Neural crest cell (in vitro differentiated cells): ENCODE measurements at regions not wholly inside any gene's neighbourhood (a gene's known extent, or its start where the extent isn't known, plus 50 kb on each side); places are given as distances from the start of the nearest gene placed in this dataset.

Experiments
- DNase-seq: peaks from one replicate; pipeline ENCODE4 v3.0.0; 2021; ENCODE audit warnings: low read depth, mixed read lengths, low spot score
- H3K27ac Mint-ChIP-seq: one replicate; pipeline ENCODE4 v1.8.0; 2021; ENCODE audit warnings: mild to moderate bottlenecking, mixed read lengths; ENCODE audit not compliant: unreplicated experiment
- H3K27me3 Mint-ChIP-seq: 2 replicates; pipeline ENCODE4 v1.8.0; 2021; ENCODE audit warnings: low read depth, mild to moderate bottlenecking, mixed read lengths
- H3K36me3 Mint-ChIP-seq: 2 replicates; pipeline ENCODE4 v1.8.0; 2021; ENCODE audit warnings: low read depth, mild to moderate bottlenecking, mixed read lengths
- H3K4me1 Mint-ChIP-seq: 2 replicates; pipeline ENCODE4 v1.8.0; 2021; ENCODE audit warnings: mixed read lengths
- H3K4me3 Mint-ChIP-seq: one replicate; pipeline ENCODE4 v1.8.0; 2021; ENCODE audit warnings: mild to moderate bottlenecking, mixed read lengths
- H3K9me3 Mint-ChIP-seq: 2 replicates; pipeline ENCODE4 v1.8.0; 2021; ENCODE audit warnings: mixed read lengths
- CTCF ChIP-seq: fragments of 200-600 bp; sonication (generic); conservative IDR thresholded peaks from 2 replicates; pipeline ENCODE4 v1.5.0; 2021; ENCODE audit warnings: antibody characterized with exemption, mild to moderate bottlenecking

- Mint-ChIP-seq H3K36me3 (no peaks in the 10 kb centered on the region), H3K9me3 (no peaks in the 10 kb centered on the region), H3K4me1 (no peaks in the 10 kb centered on the region), H3K27me3 (no peaks in the 10 kb centered on the region), H3K4me3 (no peak overlapping the region), H3K27ac (no peak overlapping the region)
- TF ChIP-seq CTCF = no peak
- no peak for DNase-seq
Observed at GRCh38 chr4:132707955-132708354, 441.1 kb upstream of the PCDH10 start.

DNA sequence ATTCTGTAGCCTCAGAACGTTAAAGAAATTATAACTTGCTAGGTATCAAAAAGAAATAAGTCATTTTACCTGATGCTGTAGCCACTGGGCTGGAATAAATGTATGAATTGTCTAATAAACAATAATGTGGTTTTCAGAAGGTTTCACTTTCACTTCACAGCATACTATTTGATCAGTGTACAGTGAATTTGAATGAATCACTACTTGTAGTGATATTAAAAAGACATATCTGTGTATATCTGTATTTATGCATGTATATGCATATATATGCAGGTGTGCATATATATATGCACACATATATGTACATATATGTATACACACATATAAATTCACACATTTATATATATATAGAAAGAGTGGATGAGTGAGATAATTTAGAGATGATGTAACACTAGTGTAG lies 440.0 kb upstream of the PCDH10 start:
- TF ChIP-seq CTCF = no peak
- H3K27me3 Mint-ChIP-seq = no peaks in the 10 kb centered on the region
- DNase-seq = no peak
- no peak overlapping the region for H3K27ac Mint-ChIP-seq
- H3K4me3 Mint-ChIP-seq = no peak overlapping the region
- H3K9me3 Mint-ChIP-seq = no peaks in the 10 kb centered on the region
- no peaks in the 10 kb centered on the region for H3K36me3 Mint-ChIP-seq
- no peaks in the 10 kb centered on the region for H3K4me1 Mint-ChIP-seq

GRCh38 chr4:132710971-132711370 lies 438.1 kb upstream of the PCDH10 start:
- Mint-ChIP-seq H3K4me3 (no peak overlapping the region), H3K9me3 (no peaks in the 10 kb centered on the region), H3K27ac (no peak overlapping the region), H3K4me1 (no peaks in the 10 kb centered on the region), H3K27me3 (no peaks in the 10 kb centered on the region), H3K36me3 (no peaks in the 10 kb centered on the region)
- no peak for TF ChIP-seq CTCF
- DNase-seq = no peak

DNA sequence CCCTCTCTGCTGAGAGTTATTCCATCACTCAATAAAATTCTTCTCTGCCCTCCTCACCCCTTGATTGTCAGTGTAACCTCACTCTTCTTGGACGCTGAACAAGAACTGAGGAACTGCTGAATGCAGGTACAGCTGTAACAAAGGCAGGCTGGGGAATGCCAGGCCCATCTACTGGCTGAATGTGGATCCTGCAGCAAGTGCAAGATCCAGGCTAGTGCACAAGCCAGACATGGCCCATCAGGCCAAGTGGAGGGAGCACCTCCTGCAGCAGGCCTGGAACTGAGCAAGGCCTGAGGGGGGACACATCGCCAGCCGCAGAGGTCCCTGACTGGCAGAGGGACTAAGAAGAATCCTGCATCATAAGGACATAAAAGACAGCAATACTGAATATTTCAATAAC lies 411.8 kb upstream of the PCDH10 start:
- no peak for TF ChIP-seq CTCF
- Mint-ChIP-seq H3K4me3 (no peak overlapping the region), H3K4me1 (peaks cover 3% of the 10 kb centered on the region), H3K36me3 (no peaks in the 10 kb centered on the region), H3K27me3 (no peaks in the 10 kb centered on the region), H3K9me3 (peaks cover 2% of the 10 kb centered on the region), H3K27ac (no peak overlapping the region)
- no peak for DNase-seq

GRCh38 chr4:132759199-132759780 lies 389.8 kb upstream of the PCDH10 start:
- no peak overlapping the region for H3K4me3 Mint-ChIP-seq
- DNase-seq = no peak
- H3K9me3 Mint-ChIP-seq = no peaks in the 10 kb centered on the region
- no peaks in the 10 kb centered on the region for H3K4me1 Mint-ChIP-seq
- H3K27me3 Mint-ChIP-seq = no peaks in the 10 kb centered on the region
- no peak for TF ChIP-seq CTCF
- no peak overlapping the region for H3K27ac Mint-ChIP-seq
- no peaks in the 10 kb centered on the region for H3K36me3 Mint-ChIP-seq

- H3K27me3 Mint-ChIP-seq = no peaks in the 10 kb centered on the region
- H3K36me3 Mint-ChIP-seq = no peaks in the 10 kb centered on the region
- H3K4me1 Mint-ChIP-seq = no peaks in the 10 kb centered on the region
- no peak for DNase-seq
- H3K9me3 Mint-ChIP-seq = no peaks in the 10 kb centered on the region
- TF ChIP-seq CTCF = no peak
- H3K27ac Mint-ChIP-seq = no peak overlapping the region
- H3K4me3 Mint-ChIP-seq = no peak overlapping the region
Observed at GRCh38 chr4:132763465-132763864, 385.6 kb upstream of the PCDH10 start.
